SK-N-SH treated with all-trans-retinoic acid at 6 μM for 48 hours (cell line): ENCODE measurements at regions not wholly inside any gene's neighbourhood (a gene's known extent, or its start where the extent isn't known, plus 50 kb on each side); places are given as distances from the start of the nearest gene placed in this dataset.

Source experiments
- ATAC-seq: fragments of 200-7000 bp; cut with Tn5 transposase; 3 replicates; pipeline ENCODE4 v1.9.1; 2020; ENCODE audit warnings: mild to moderate bottlenecking, moderate library complexity
- BACH2 ChIP-seq: fragments of 250-450 bp; sonication (Bioruptor Pico); IDR thresholded peaks from 2 replicates; pipeline ENCODE4 v1.9.0; 2021; ENCODE audit warnings: mild to moderate bottlenecking, borderline replicate concordance
- CSDC2 ChIP-seq: fragments of 250-450 bp; sonication (Bioruptor Pico); IDR thresholded peaks from 2 replicates; pipeline ENCODE4 v1.5.0; 2020; ENCODE audit warnings: mild to moderate bottlenecking, moderate library complexity
- GLIS3 ChIP-seq: fragments of 250-450 bp; sonication (Bioruptor Pico); IDR thresholded peaks from 2 replicates; pipeline ENCODE4 v1.5.0; 2020; ENCODE audit warnings: mild to moderate bottlenecking, moderate library complexity
- ISL1 ChIP-seq: fragments of 250-450 bp; sonication (Bioruptor Pico); IDR thresholded peaks from 2 replicates; pipeline ENCODE4 v2.1.2; 2022; ENCODE audit warnings: mild to moderate bottlenecking, moderate library complexity
- OSR1 ChIP-seq: fragments of 250-450 bp; sonication (Bioruptor Pico); IDR thresholded peaks from 2 replicates; pipeline ENCODE4 v1.8.0; 2022; ENCODE audit warnings: moderate library complexity, mild to moderate bottlenecking, inconsistent platforms
- PPARA ChIP-seq: fragments of 250-450 bp; sonication (Bioruptor Pico); IDR thresholded peaks from 2 replicates; pipeline ENCODE4 v1.5.0; 2020; ENCODE audit warnings: mild to moderate bottlenecking, borderline replicate concordance
- RARB ChIP-seq: fragments of 250-450 bp; sonication (Bioruptor Pico); IDR thresholded peaks from 2 replicates; pipeline ENCODE4 v1.8.0; 2021; ENCODE audit warnings: mild to moderate bottlenecking, moderate library complexity
- SNAI2 ChIP-seq: fragments of 250-450 bp; sonication (Bioruptor Pico); IDR thresholded peaks from 2 replicates; pipeline ENCODE4 v1.5.0; 2020; ENCODE audit warnings: mild to moderate bottlenecking, moderate library complexity
- TCF4 ChIP-seq: fragments of 250-450 bp; sonication (Bioruptor Pico); IDR thresholded peaks from 2 replicates; pipeline ENCODE4 v1.8.0; 2021; ENCODE audit warnings: mild to moderate bottlenecking, moderate library complexity, borderline replicate concordance
- ZC3H10 ChIP-seq: fragments of 250-450 bp; sonication (Bioruptor Pico); IDR thresholded peaks from 2 replicates; pipeline ENCODE4 v1.5.1; 2021; ENCODE audit warnings: mild to moderate bottlenecking, moderate library complexity
- ZFP3 ChIP-seq: fragments of 250-450 bp; sonication (Bioruptor Pico); IDR thresholded peaks from 2 replicates; pipeline ENCODE4 v1.5.0; 2020; ENCODE audit warnings: mild to moderate bottlenecking, moderate library complexity
- ZFP30 ChIP-seq: fragments of 450-650 bp; formaldehyde crosslinking; IDR thresholded peaks from 2 replicates; pipeline ENCODE4 v1.5.0; 2022; ENCODE audit warnings: mild to moderate bottlenecking, moderate library complexity
- ZNF565 ChIP-seq: fragments of 450-650 bp; formaldehyde crosslinking; conservative IDR thresholded peaks from 2 replicates; pipeline ENCODE4 v1.5.0; 2020; ENCODE audit warnings: low read depth, mild to moderate bottlenecking, moderate library complexity
- ZNF70 ChIP-seq: fragments of 450-650 bp; formaldehyde crosslinking; IDR thresholded peaks from 2 replicates; pipeline ENCODE4 v1.5.0; 2020; ENCODE audit warnings: mild to moderate bottlenecking, moderate library complexity
- TF ChIP-seq, protein P1 (sequence below): fragments of 250-450 bp; sonication (Bioruptor Pico); IDR thresholded peaks from 2 replicates; pipeline ENCODE4 v1.8.0; 2020; ENCODE audit warnings: mild to moderate bottlenecking, moderate library complexity, borderline replicate concordance
- TF ChIP-seq, protein P2 (sequence below): fragments of 250-450 bp; sonication (Bioruptor Pico); IDR thresholded peaks from 2 replicates; pipeline ENCODE4 v1.8.0; 2021; ENCODE audit warnings: low read depth, mild to moderate bottlenecking, moderate library complexity, borderline replicate concordance
- TF ChIP-seq, protein P3 (sequence below): fragments of 250-450 bp; sonication (Bioruptor Pico); IDR thresholded peaks from 2 replicates; pipeline ENCODE4 v1.5.1; 2021; ENCODE audit warnings: mild to moderate bottlenecking, moderate library complexity

DNA sequence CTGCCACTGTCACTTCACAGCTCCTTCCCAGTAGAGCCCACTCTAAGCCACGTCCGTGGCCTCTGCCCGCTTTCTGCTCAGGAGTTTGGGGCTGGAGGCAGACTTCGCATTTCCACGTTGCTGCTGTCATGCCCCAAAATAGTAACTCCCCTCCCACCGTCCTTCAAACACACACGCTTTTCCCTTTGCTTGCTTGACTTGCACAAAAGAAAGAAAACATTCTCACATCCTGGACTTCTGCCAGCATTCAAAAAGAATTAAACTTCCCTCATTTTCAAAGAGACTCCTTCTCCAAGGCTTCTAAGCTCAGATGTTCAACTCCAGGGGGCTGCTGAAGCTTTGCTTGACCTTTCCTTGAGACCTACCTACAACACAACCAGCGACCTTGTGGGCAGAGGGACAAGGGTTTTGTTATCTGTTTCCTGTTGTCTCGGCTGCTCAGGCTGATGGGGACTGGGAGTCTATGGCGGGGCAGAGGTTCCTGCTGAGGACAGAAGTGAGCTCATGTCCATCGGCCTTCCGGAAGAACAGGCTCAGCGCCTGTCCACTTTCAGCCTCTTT lies 263.8 kb upstream of the FOXQ1 start:
- TF ChIP-seq, protein P1, sequence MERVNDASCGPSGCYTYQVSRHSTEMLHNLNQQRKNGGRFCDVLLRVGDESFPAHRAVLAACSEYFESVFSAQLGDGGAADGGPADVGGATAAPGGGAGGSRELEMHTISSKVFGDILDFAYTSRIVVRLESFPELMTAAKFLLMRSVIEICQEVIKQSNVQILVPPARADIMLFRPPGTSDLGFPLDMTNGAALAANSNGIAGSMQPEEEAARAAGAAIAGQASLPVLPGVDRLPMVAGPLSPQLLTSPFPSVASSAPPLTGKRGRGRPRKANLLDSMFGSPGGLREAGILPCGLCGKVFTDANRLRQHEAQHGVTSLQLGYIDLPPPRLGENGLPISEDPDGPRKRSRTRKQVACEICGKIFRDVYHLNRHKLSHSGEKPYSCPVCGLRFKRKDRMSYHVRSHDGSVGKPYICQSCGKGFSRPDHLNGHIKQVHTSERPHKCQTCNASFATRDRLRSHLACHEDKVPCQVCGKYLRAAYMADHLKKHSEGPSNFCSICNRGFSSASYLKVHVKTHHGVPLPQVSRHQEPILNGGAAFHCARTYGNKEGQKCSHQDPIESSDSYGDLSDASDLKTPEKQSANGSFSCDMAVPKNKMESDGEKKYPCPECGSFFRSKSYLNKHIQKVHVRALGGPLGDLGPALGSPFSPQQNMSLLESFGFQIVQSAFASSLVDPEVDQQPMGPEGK = no peak
- no peak for TF ChIP-seq ISL1 (CRISPR knock-in tag)
- TF ChIP-seq, protein P2, sequence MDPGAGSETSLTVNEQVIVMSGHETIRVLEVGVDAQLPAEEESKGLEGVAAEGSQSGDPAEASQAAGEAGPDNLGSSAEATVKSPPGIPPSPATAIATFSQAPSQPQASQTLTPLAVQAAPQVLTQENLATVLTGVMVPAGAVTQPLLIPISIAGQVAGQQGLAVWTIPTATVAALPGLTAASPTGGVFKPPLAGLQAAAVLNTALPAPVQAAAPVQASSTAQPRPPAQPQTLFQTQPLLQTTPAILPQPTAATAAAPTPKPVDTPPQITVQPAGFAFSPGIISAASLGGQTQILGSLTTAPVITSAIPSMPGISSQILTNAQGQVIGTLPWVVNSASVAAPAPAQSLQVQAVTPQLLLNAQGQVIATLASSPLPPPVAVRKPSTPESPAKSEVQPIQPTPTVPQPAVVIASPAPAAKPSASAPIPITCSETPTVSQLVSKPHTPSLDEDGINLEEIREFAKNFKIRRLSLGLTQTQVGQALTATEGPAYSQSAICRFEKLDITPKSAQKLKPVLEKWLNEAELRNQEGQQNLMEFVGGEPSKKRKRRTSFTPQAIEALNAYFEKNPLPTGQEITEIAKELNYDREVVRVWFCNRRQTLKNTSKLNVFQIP = no peak
- no peak for TF ChIP-seq BACH2 (CRISPR knock-in tag)
- TF ChIP-seq OSR1 (CRISPR knock-in tag) = no peak
- no peak for TF ChIP-seq TCF4 (CRISPR knock-in tag)
- no peak for TF ChIP-seq ZFP3
- no peak for ATAC-seq

DNA sequence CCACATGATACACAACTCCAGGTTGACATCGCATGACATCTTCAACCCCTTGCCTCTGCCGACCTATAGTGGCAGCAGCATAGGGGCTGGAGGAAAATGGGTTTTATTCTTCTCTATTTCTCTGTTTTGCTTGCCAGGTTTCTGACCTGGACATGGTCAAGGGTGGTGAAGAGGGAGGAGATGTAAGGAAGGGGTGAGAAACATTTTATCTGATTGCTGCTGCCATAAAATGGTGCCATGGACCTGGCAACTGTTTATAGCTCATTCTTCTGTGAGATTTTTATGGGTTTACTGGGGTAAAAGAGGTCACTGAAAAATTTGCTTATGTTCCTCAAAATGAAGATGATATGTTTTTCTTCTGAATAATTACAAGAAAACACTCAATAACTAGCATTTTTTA lies 266.7 kb upstream of the FOXQ1 start:
- ATAC-seq = no peak
- TF ChIP-seq, protein P2 = no peak
- TF ChIP-seq ZNF565 (CRISPR knock-in tag) = no peak
- no peak for TF ChIP-seq ZFP30 (CRISPR knock-in tag)
- no peak for TF ChIP-seq SNAI2
- no peak for TF ChIP-seq ZNF70 (CRISPR knock-in tag)
- TF ChIP-seq TCF4 (CRISPR knock-in tag) = no peak
- TF ChIP-seq CSDC2 (CRISPR knock-in tag) = no peak
- TF ChIP-seq RARB (CRISPR knock-in tag) = no peak
- no peak for TF ChIP-seq ISL1 (CRISPR knock-in tag)
- no peak for TF ChIP-seq GLIS3 (CRISPR knock-in tag)
- TF ChIP-seq, all 23 proteins: peak for 0

DNA sequence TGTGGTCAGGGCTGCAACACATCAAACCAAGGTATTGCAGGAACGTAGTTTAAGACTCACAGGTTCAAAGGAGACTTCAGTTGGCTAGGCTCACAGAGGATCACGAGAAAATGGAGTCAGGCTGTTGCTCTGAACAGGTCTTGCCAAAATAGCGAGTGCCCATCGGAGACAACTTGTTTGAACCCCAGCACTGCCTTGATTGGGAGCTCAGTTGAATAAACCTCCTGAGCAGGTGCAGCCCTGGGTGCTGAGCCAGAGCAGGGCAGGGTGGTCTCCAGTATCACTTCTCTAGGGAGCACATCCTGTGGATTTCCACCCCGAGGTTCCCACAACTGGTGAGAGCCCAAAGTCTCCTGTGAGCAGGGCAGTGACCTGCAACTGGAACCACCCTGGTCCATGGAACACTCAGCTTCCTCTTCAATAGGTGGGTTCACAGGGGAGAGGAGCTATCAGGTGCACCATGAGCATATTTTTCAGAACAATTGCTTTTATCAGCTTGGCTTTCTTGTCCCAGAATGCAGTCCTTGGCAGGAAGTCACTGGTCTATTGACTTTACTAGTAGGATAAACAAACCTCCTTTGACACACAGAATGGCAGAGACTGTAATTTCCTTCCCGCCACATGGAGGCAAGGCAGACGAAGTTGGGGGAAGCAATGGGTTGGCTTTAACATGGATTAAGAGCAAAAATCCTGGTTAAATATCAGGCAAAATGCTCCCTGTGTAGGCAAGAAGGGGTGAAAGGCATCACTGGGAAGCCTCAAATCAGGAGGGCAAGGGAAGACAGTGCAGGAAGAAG lies 267.7 kb upstream of the FOXQ1 start:
- ATAC-seq = no peak
- no peak for TF ChIP-seq ZC3H10 (CRISPR knock-in tag)

DNA sequence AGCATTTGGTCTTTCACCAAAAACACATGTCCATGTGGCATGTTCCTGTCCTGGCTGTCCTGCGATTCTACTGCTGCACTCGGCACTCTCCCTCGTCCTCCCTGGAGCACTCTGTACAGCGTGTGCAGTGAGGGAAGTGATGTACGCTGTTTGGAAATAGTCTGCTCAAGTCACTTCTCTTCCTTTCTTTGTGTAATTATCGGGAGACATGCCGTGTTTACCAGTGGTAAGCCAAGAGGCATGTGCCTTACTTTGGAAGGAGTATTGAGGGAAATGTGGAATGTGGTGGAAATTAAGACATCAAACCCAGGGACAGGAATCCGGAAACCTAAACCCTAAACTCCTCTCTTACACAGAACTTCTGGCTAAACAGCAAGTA lies 268.5 kb upstream of the FOXQ1 start:
- TF ChIP-seq ZNF565 (CRISPR knock-in tag) = no peak
- no peak for TF ChIP-seq ZFP30 (CRISPR knock-in tag)
- no peak for TF ChIP-seq ZC3H10 (CRISPR knock-in tag)
- TF ChIP-seq, protein P3, sequence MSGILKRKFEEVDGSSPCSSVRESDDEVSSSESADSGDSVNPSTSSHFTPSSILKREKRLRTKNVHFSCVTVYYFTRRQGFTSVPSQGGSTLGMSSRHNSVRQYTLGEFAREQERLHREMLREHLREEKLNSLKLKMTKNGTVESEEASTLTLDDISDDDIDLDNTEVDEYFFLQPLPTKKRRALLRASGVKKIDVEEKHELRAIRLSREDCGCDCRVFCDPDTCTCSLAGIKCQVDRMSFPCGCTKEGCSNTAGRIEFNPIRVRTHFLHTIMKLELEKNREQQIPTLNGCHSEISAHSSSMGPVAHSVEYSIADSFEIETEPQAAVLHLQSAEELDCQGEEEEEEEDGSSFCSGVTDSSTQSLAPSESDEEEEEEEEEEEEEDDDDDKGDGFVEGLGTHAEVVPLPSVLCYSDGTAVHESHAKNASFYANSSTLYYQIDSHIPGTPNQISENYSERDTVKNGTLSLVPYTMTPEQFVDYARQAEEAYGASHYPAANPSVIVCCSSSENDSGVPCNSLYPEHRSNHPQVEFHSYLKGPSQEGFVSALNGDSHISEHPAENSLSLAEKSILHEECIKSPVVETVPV (CRISPR knock-in tag) = no peak
- TF ChIP-seq, protein P1 = no peak
- TF ChIP-seq CSDC2 (CRISPR knock-in tag) = no peak
- no peak for TF ChIP-seq PPARA
- TF ChIP-seq, protein P2 = no peak
- ATAC-seq = no peak
